Liver (tissue), 8 donors: ENCODE measurements at regions not wholly inside any gene's neighbourhood (a gene's known extent, or its start where the extent isn't known, plus 50 kb on each side); places are given as distances from the start of the nearest gene placed in this dataset.

Source experiments
- DNase-seq: peaks from one replicate; pipeline ENCODE4 v3.0.0-alpha.2; 2017; ENCODE audit warnings: low spot score
- H3K27ac ChIP-seq, 2 donors: one replicate each; pipeline ENCODE4 v1.7.0; 2013; ENCODE audit warnings: inconsistent platforms in 2 of 2, low read length in 2 of 2, control low read depth in 1 of 2, low read depth in 1 of 2, mild to moderate bottlenecking in 1 of 2
- H3K27me3 ChIP-seq, 4 donors: one replicate each; pipeline versions ENCODE4 v1.6.1 to v1.7.0; 2013; ENCODE audit warnings: low read length in 3 of 4, inconsistent platforms in 1 of 4, mild to moderate bottlenecking in 1 of 4, moderate library complexity in 1 of 4; ENCODE audit not compliant: control insufficient read depth in 4 of 4, insufficient read depth in 4 of 4
- H3K36me3 ChIP-seq, 4 donors: one replicate each; pipeline versions ENCODE4 v1.6.1 to v1.7.0; 2013; ENCODE audit warnings: low read length in 3 of 4, mild to moderate bottlenecking in 3 of 4, low read depth in 1 of 4, moderate library complexity in 1 of 4; ENCODE audit not compliant: control insufficient read depth in 4 of 4, insufficient read depth in 3 of 4
- H3K4me1 ChIP-seq, 4 donors: one replicate each; pipeline versions ENCODE4 v1.6.1 to v1.7.0; 2013; ENCODE audit warnings: low read length in 3 of 4, mild to moderate bottlenecking in 3 of 4, moderate library complexity in 1 of 4; ENCODE audit not compliant: control insufficient read depth in 4 of 4, insufficient read depth in 4 of 4
- H3K4me3 ChIP-seq, 3 donors: one replicate each; pipeline versions ENCODE4 v1.6.1 to v1.7.0; 2013; ENCODE audit warnings: low read length in 3 of 3, control low read depth in 1 of 3, low read depth in 1 of 3, mild to moderate bottlenecking in 1 of 3
- H3K9ac ChIP-seq, 2 donors: one replicate each; pipeline ENCODE4 v1.7.0; 2013; ENCODE audit warnings: low read length in 2 of 2, mild to moderate bottlenecking in 2 of 2, moderate library complexity in 2 of 2, control low read depth in 1 of 2, low read depth in 1 of 2
- H3K9me3 ChIP-seq, 4 donors: one replicate each; pipeline versions ENCODE4 v1.6.1 to v1.7.0; 2013; ENCODE audit warnings: low read length in 3 of 4; ENCODE audit not compliant: control insufficient read depth in 4 of 4
- ATF3 ChIP-seq: IDR thresholded peaks from 2 replicates; pipeline ENCODE4 v1.6.1; 2016; ENCODE audit warnings: antibody characterized with exemption
- CTCF ChIP-seq: fragments of 150-350 bp; IDR thresholded peaks from 2 replicates; pipeline ENCODE4 v1.5.1; 2017; ENCODE audit warnings: improper control_type of control experiment, low read depth, low read length; ENCODE audit not compliant: missing input control
- EGR1 ChIP-seq, 2 donors: IDR thresholded peaks; 2 replicates each; pipeline ENCODE4 v1.6.1; 2016 to 2018; ENCODE audit warnings: antibody characterized with exemption in 2 of 2, low read depth in 2 of 2
- FOXA1 ChIP-seq: IDR thresholded peaks from 2 replicates; pipeline ENCODE4 v1.6.1; 2016; ENCODE audit warnings: antibody characterized with exemption
- FOXA2 ChIP-seq: IDR thresholded peaks from 2 replicates; pipeline ENCODE4 v1.6.1; 2016; ENCODE audit warnings: antibody characterized with exemption
- GABPA ChIP-seq, 2 donors: IDR thresholded peaks in 1 of 2; conservative IDR thresholded peaks in 1 of 2; 2 replicates each; pipeline ENCODE4 v1.6.1; 2016; ENCODE audit warnings: antibody characterized with exemption in 2 of 2, mild to moderate bottlenecking in 1 of 2, moderate library complexity in 1 of 2
- HNF4A ChIP-seq, 2 donors: conservative IDR thresholded peaks; 2 replicates each; pipeline ENCODE4 v1.6.1; 2016; ENCODE audit warnings: antibody characterized with exemption in 2 of 2, mild to moderate bottlenecking in 2 of 2
- HNF4G ChIP-seq: IDR thresholded peaks from 2 replicates; pipeline ENCODE4 v1.6.1; 2016; ENCODE audit warnings: antibody characterized with exemption
- JUND ChIP-seq, 2 donors: IDR thresholded peaks; 2 replicates each; pipeline ENCODE4 v1.6.1; 2016; ENCODE audit warnings: antibody characterized with exemption in 2 of 2
- MAX ChIP-seq: IDR thresholded peaks from 2 replicates; pipeline ENCODE4 v1.6.1; 2016; ENCODE audit warnings: antibody characterized with exemption
- NR2F2 ChIP-seq: IDR thresholded peaks from 2 replicates; pipeline ENCODE4 v1.6.1; 2016; ENCODE audit warnings: antibody characterized with exemption
- RAD21 ChIP-seq, 2 donors: IDR thresholded peaks; 2 replicates each; pipeline ENCODE4 v1.6.1; 2016; ENCODE audit warnings: antibody characterized with exemption in 2 of 2, mild to moderate bottlenecking in 2 of 2
- REST ChIP-seq: IDR thresholded peaks from 2 replicates; pipeline ENCODE4 v1.6.1; 2016; ENCODE audit warnings: antibody characterized with exemption, mild to moderate bottlenecking
- RXRA ChIP-seq, 2 donors: IDR thresholded peaks; 2 replicates each; pipeline ENCODE4 v1.6.1; 2017 to 2018; ENCODE audit warnings: antibody characterized with exemption in 2 of 2, mild to moderate bottlenecking in 1 of 2
- SP1 ChIP-seq: IDR thresholded peaks from 2 replicates; pipeline ENCODE4 v1.6.1; 2018; ENCODE audit warnings: antibody characterized with exemption, mild to moderate bottlenecking
- TAF1 ChIP-seq: conservative IDR thresholded peaks from 2 replicates; pipeline ENCODE4 v1.6.1; 2016; ENCODE audit warnings: antibody characterized with exemption, mild to moderate bottlenecking
- YY1 ChIP-seq: IDR thresholded peaks from 2 replicates; pipeline ENCODE4 v1.6.1; 2016; ENCODE audit warnings: antibody characterized with exemption, mild to moderate bottlenecking
- ZBTB33 ChIP-seq: IDR thresholded peaks from 2 replicates; pipeline ENCODE4 v1.6.1; 2016; ENCODE audit warnings: antibody characterized with exemption
- WGBS: extraction: QIAGEN DNeasy Blood & Tissue Kit; methylation state at CpG from one replicate; pipeline ENCODE4 v1.1.7; 2013; 5-methylcytosine and 5-hydroxymethylcytosine counted together
- donor health status: healthy.
- donor health status: healthy.
- donor health status: healthy.
- donor health status: healthy.
- donor health status: healthy.

GRCh38 chr10:33927347-33927746, 592.9 kb upstream of the NRP1 start:
- Histone ChIP-seq H3K4me1 (no peaks in the 10 kb centered on the region), H3K27ac (no peak overlapping the region), H3K4me3 (no peak overlapping the region), H3K27me3 (no peaks in the 10 kb centered on the region), H3K9me3 (no peaks in the 10 kb centered on the region), H3K36me3 (no peaks in the 10 kb centered on the region), H3K9ac (no peak overlapping the region)
- TF ChIP-seq CTCF (no peak), NR2F2 (no peak), HNF4A (conservative IDR thresholded peaks at IDR 0.05) (no peak), HNF4G (no peak), YY1 (no peak), GABPA (IDR thresholded peaks at IDR 0.05 in 1 of 2, conservative IDR thresholded peaks at IDR 0.05 in 1 of 2) (no peak), MAX (no peak), JUND (IDR thresholded peaks at IDR 0.05) (no peak), SP1 (no peak), EGR1 (IDR thresholded peaks at IDR 0.05; ENCODE audit: low read depth in 2 of 2) (no peak), RXRA (IDR thresholded peaks at IDR 0.05) (no peak), REST (no peak), ZBTB33 (no peak), RAD21 (IDR thresholded peaks at IDR 0.05) (no peak), FOXA1 (no peak), ATF3 (no peak), TAF1 (no peak), FOXA2 (no peak)
- no peak for DNase-seq
- WGBS, result 88% methylated on average over 7 of the region's 7 CpGs
